Bone marrow (tissue), 2 donors: ENCODE measurements at regions not wholly inside any gene's neighbourhood (a gene's known extent, or its start where the extent isn't known, plus 50 kb on each side); places are given as distances from the start of the nearest gene placed in this dataset.
"Not testable (repeated sequence)": the region's sequence is repeated elsewhere in the genome, so short reads cannot be mapped to it uniquely, and the experiment has no call there.

Source experiments
- DNase-seq, 2 donors: peaks; one replicate each; lab custom pipeline; 2025; lab: John Stamatoyannopoulos, UW

GRCh38 chr9:108803428-108804065, 52.2 kb downstream of the ACTL7B start:
- DNase-seq = no peak

GRCh38 chr9:108802967-108803366, 52.8 kb downstream of the ACTL7B start:
- DNase-seq = no peak

- no peak for DNase-seq
Observed at GRCh38 chr9:108801949-108802348, 53.8 kb downstream of the ACTL7B start.

- no peak for DNase-seq
Observed at GRCh38 chr9:108800632-108801099, 55.1 kb downstream of the ACTL7B start.

GRCh38 chr9:108793573-108793972, 62.2 kb downstream of the ACTL7B start:
- DNase-seq = no peak

DNA sequence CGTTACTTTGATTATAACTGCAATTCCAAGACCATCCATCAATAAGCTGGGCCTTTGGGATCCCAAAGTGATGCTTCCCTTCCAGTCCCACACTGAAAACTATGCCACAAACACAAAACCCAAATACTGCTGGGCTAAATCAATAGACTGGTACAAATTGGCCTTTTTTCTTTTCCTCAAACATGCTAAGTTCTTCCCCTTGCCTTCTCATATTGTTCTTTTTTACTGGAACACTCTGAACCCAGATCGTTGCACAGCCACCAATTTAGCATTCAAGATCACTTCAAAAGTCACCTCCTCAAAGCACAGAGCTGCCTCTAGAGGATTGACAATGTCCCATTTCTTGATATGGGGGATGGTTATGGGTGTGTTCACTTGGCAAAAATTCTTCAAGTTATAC, 66.0 kb downstream of the ACTL7B start:
- no peak for DNase-seq

- no peak for DNase-seq
Observed at GRCh38 chr9:108787690-108788048, 68.1 kb downstream of the ACTL7B start.

- DNase-seq = no peak
Observed at GRCh38 chr9:108786901-108787689, 68.7 kb downstream of the ACTL7B start.

DNA sequence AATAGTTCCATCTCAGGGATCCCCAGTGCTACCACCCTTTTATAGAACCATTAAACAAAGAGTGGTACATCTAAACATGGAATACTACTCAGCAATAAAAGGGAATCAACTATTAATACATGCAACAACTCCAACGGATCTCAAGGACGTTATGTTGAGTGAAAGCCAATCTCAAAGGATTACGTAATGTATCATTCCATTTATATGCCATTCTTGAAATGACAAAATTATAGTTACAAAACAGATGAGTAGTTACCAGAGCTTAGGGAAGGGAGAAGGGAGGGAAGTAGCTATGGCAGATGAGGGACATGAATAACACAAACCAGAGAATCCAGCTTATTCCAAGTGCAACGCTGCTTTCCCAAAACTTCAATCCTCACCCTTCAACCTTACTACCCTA, 69.5 kb downstream of the ACTL7B start:
- DNase-seq = no peak

GRCh38 chr9:108784998-108785397, 70.8 kb downstream of the ACTL7B start:
- DNase-seq = no peak

DNA sequence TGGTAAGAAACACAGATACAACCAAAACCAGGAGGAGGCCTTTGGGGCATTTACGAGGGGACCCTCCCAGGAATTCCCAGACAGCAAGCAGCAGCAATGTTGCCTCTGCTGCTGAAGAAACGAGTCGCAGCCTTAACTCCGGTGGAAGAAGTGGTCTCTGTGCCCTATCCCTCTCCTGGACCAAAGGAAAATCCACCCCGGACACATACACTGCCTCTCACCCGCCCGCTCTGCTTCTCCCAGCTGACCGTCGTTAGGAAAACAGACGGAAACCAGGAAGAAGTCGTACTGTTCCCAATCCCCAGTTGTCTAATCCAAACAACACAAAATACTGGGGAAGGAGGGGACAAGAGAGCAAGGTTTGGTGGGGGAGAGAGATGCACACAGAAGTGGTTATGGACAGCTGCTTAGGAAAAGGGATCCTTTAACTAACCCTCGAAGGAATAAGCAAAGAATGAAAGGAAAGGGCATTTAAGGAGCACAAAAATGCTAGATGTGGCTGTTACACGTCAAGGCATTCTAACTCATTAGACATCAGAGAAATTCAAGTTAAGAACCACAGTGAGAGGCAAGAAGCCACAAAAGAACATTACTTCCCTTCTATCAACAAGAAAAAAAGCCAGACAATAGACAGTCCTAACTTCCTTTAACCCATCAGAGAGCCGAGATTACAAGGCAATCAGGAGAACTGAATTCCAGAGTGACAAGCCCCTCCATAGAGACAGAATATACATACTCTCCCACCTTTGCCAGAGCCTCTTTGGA, 71.9 kb downstream of the ACTL7B start:
- DNase-seq = no peak

DNA sequence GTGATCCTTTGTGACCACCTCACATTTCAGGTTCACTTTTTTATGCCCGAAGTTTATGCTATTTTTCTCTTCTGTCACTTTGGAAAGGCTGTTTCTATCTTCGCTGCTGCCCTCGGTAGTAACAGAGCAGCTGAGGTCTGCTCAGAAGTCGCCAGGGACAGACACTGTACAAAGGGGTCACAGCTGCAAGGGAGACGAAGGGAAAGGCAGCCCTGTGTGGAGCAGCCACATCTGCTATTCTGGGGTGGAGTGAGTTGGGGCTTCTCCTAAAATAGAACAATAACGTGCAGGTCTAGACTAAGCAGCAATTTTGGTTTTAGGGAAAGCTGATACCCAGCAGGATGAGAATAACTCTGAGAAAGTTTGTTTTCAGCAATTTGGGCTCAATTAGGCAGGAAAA, 72.5 kb downstream of the ACTL7B start:
- no peak for DNase-seq

DNA sequence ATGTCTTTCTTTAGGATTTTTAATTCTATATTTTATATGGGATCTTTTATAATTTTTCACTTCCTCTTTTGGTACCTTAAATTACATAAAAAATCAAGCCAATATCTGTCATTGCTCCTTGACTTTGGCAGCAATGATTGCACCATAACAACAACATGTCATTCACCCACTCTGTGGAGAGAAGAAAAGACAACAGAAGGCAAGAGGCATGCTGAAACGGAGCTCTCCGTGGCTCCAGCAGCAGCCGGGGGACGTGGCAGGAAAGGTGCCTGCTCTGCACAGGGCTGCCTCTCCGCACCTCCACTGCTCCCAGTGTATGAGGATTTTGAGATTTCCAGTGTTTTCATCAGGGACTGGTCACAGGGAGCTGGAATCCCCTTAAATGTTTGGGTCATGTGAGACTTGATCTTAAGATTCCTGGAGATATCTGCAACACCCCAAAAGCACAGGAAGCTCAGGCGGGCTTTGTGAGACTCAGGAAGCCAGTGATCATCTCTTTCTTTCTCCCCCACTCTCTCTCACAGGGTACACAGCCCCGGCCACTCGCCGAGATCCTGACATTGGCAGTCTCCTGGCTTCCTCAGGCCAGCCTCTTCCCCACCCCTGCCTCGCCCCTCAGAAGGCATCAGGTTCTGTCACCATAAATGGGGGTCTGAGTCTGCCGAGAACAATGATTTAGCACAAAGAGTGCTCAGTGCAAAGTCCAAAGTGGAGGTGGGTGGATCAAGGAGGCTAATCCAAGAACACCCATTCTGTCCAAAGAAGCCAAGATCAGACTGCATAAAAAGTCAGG, 74.6 kb downstream of the ACTL7B start:
- DNase-seq = no peak

DNA sequence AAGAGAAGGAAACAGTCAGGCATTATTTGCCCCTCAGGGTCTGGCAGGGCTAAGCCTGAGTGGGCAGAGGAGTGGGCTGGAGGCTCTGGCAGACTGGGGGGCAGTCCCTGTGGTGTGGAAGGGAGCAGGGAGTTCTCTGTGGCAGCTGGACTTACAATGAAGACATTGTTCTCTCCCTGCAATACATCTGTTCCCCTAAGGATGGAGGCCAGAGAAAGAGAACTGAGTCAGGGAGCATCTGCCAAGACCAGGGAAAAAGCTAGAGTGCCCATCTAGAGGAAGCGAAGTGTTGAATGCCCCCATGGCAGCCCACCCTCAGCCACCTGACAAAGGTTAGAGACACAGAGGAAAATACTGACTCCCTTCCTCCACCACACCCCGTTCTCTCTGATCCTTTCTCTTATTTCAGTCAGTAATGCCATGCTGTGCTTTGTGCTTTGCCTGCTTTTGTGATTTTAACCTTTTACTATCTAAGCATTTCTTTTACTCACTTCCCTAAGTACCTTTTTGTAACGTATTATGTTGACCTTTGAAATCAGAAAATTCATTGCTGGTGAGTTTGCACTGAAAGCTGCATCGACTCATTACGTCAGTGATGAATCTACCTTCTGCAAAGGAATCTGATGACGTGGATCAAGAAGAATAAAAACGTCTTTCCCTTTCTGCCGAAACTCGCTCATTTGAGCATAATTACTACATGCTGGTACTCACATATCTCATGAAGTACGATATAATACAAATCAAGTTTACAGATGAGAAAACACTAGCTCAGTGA, 76.0 kb downstream of the ACTL7B start:
- no peak for DNase-seq

- DNase-seq = no peak
Observed at GRCh38 chr9:108776920-108777639, 78.7 kb downstream of the ACTL7B start.

GRCh38 chr9:108775901-108776306, 79.9 kb downstream of the ACTL7B start:
- no peak for DNase-seq

DNA sequence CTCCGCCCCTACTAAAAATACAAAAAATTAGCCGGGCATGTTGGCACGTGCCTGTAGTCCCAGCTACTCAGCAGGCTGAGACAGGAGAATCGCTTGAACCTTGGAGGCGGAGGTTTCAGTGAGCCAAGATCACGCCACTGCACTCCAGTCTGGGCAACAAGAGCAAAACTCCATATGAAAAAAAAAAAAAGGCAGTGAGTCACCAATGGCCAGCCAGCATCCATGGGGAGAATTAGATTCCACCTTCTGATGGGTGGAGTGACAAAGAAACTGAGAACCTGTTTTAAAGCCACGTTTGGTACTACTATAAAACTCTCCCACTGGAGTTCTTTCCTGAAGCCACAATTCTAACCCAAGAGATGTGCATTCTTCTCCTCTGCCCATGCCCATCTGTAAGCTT, 81.7 kb downstream of the ACTL7B start:
- not testable (repeated sequence) for DNase-seq

DNA sequence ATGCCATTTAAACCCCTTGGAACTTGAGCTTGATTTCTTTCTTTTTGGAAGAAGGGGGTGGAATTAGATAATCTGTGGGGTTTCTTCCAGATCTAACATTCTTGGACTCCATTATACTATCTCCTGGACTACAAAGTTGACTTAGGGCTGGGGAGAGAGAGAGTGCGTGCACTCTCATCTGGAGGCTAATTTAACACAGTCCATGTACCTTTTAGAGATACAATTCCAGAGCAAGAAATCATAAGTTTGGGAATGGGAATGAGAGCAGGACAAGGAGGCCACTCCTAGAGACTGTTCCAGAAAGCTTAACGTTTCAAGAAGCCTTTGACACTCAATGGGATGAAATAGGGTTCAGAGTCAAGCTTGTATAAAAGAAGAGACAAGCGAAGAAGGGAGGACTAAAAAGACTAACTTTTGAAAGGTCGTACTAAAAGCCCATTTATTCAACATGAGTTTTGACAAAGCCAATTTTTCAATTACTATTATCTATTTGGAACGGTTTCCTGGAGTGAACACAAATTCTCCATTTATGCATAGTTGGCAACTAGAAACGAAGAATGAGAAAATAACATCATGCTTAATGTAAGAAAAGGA, 83.4 kb downstream of the ACTL7B start:
- no peak for DNase-seq

DNA sequence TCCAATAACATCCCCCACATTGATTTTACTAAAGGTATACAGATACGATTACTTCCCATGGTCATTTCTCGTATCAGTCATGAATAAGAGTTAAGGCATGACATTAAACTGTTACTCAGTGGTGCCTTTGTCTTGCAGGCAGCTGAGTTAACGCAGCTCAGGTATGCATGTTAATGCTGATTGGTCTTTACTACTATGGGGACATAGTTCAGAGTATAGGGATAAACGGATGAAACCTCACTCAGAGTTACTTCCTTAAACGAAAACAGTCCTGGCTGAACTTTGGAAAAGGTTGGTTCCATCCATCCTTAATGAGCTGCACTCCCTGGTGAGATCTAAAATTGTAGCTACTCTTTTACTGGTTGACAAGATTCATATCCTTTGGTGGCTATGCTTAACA, 87.0 kb downstream of the ACTL7B start:
- DNase-seq = no peak

DNA sequence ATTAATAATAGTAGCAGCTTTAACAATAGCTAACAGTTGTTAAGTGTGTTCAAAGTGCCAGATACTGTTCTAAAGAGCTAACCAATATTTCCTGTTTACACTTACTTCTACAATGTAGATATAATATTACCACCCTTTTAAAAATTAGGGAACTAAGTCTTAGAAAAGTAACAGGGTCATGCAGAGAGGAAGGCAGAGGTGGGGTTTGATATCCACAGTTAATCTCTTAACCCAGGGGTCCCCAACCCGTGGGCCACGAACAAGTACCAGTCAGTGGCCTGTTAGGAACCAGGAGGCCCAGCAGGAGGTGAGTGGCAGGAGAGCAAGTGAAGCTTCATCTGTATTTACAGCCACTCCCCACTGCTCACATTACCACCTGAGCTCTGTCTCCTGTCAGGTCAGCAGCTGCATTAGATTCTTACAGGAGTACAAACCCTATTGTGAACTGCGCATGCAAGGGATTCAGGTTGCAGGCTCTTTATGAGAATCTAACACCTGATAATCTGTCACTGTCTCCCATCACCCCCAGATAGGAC, 89.1 kb downstream of the ACTL7B start:
- DNase-seq = no peak
